DND-41 (cell line): ENCODE measurements at regions not wholly inside any gene's neighbourhood (a gene's known extent, or its start where the extent isn't known, plus 50 kb on each side); places are given as distances from the start of the nearest gene placed in this dataset.
"Not testable (repeated sequence)": the region's sequence is repeated elsewhere in the genome, so short reads cannot be mapped to it uniquely, and the experiment has no call there.

Source experiments
- ATAC-seq: fragments of 200-7000 bp; cut with Tn5 transposase; 3 replicates; pipeline ENCODE4 v1.9.1; 2021; ENCODE audit warnings: low read depth; ENCODE audit not compliant: insufficient read depth
- DNase-seq: peaks from one replicate; pipeline ENCODE4 v3.0.0-alpha.2; 2020
- H2AFZ ChIP-seq: 2 replicates; pipeline ENCODE4 v1.6.0; 2012; ENCODE audit warnings: low read depth, low read length
- H3K27ac ChIP-seq: 2 replicates; pipeline ENCODE4 v1.5.1; 2012; ENCODE audit warnings: low read length, inconsistent platforms
- H3K27me3 ChIP-seq: fragments of 200-600 bp; sonication (generic); 2 replicates; pipeline ENCODE4 v1.6.0; 2012; ENCODE audit warnings: low read length, mild to moderate bottlenecking, inconsistent platforms; ENCODE audit not compliant: insufficient read depth, poor library complexity
- H3K36me3 ChIP-seq: 2 replicates; pipeline ENCODE4 v1.5.1; 2012; ENCODE audit warnings: low read length, inconsistent platforms; ENCODE audit not compliant: insufficient read depth
- H3K4me1 ChIP-seq: 2 replicates; pipeline ENCODE4 v1.5.1; 2012; ENCODE audit warnings: mild to moderate bottlenecking, low read length; ENCODE audit not compliant: insufficient read depth
- H3K4me2 ChIP-seq: 2 replicates; pipeline ENCODE4 v1.6.0; 2012; ENCODE audit warnings: mild to moderate bottlenecking, moderate library complexity, low read length, inconsistent platforms; ENCODE audit not compliant: insufficient read depth
- H3K4me3 ChIP-seq, 2 experiments: fragments of 200-600 bp in 1 of 2; shearing (Covaris generic) in 1 of 2; 2 replicates each; pipeline ENCODE4 v1.5.1; 2012 to 2016; ENCODE audit warnings: inconsistent platforms in 2 of 2, low read length in 2 of 2, mild to moderate bottlenecking in 2 of 2, low read depth in 1 of 2, moderate library complexity in 1 of 2
- H3K79me2 ChIP-seq: 2 replicates; pipeline ENCODE4 v1.6.0; 2012; ENCODE audit warnings: low read length, inconsistent platforms; ENCODE audit not compliant: insufficient read depth
- H3K9ac ChIP-seq: 2 replicates; pipeline ENCODE4 v1.6.0; 2012; ENCODE audit warnings: low read depth, mild to moderate bottlenecking, inconsistent platforms, low read length, moderate library complexity
- H3K9me3 ChIP-seq: 2 replicates; pipeline ENCODE4 v1.5.1; 2012; ENCODE audit warnings: low read length, moderate library complexity, mild to moderate bottlenecking, inconsistent platforms; ENCODE audit not compliant: insufficient read depth, severe bottlenecking
- H4K20me1 ChIP-seq: 2 replicates; pipeline ENCODE4 v1.6.0; 2012; ENCODE audit warnings: low read length; ENCODE audit not compliant: insufficient read depth
- EZH2 ChIP-seq: IDR thresholded peaks from 3 replicates; pipeline ENCODE4 v1.6.1; 2012; ENCODE audit warnings: borderline replicate concordance, low read depth, mild to moderate bottlenecking, moderate library complexity, low read length, inconsistent platforms; ENCODE audit not compliant: severe bottlenecking
- TF ChIP-seq, protein P1 (sequence below): IDR thresholded peaks from 2 replicates; pipeline ENCODE4 v1.5.1; 2012; ENCODE audit warnings: borderline replicate concordance, low read length, moderate library complexity, mild to moderate bottlenecking; ENCODE audit not compliant: poor library complexity, severe bottlenecking; ENCODE audit errors: extremely low read depth

DNA sequence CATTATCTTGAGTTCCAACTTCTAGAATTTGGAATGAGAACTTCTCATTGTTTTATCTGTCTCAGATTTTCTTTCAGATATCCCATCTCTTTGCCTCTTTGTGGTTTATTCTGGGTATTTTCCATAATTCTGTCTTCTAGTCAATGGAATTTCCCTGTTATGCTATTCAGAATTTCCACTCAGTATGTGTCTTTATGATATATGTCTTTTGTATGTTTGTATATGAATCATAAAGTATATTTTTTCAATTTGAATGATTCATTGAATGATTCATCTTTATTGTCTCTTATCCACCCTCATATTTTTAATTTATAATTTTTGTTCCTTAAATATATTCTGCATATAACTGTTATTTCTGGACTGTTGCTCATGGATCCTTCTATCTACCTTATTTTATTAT, 729.7 kb upstream of the GOT2 start:
- Histone ChIP-seq H3K4me3 (no peak overlapping the region), H2AFZ (no peak overlapping the region), H3K79me2 (no peaks in the 10 kb centered on the region), H3K27ac (no peak overlapping the region), H3K9me3 (no peaks in the 10 kb centered on the region), H3K4me2 (no peak overlapping the region), H3K9ac (no peak overlapping the region), H3K36me3 (no peaks in the 10 kb centered on the region), H3K4me1 (no peaks in the 10 kb centered on the region), H3K27me3 (no peaks in the 10 kb centered on the region), H4K20me1 (no peaks in the 10 kb centered on the region)
- DNase-seq (no peak), ATAC-seq (no peak)
- no peak for TF ChIP-seq EZH2
- TF ChIP-seq, protein P1, sequence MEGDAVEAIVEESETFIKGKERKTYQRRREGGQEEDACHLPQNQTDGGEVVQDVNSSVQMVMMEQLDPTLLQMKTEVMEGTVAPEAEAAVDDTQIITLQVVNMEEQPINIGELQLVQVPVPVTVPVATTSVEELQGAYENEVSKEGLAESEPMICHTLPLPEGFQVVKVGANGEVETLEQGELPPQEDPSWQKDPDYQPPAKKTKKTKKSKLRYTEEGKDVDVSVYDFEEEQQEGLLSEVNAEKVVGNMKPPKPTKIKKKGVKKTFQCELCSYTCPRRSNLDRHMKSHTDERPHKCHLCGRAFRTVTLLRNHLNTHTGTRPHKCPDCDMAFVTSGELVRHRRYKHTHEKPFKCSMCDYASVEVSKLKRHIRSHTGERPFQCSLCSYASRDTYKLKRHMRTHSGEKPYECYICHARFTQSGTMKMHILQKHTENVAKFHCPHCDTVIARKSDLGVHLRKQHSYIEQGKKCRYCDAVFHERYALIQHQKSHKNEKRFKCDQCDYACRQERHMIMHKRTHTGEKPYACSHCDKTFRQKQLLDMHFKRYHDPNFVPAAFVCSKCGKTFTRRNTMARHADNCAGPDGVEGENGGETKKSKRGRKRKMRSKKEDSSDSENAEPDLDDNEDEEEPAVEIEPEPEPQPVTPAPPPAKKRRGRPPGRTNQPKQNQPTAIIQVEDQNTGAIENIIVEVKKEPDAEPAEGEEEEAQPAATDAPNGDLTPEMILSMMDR, result no peak

DNA sequence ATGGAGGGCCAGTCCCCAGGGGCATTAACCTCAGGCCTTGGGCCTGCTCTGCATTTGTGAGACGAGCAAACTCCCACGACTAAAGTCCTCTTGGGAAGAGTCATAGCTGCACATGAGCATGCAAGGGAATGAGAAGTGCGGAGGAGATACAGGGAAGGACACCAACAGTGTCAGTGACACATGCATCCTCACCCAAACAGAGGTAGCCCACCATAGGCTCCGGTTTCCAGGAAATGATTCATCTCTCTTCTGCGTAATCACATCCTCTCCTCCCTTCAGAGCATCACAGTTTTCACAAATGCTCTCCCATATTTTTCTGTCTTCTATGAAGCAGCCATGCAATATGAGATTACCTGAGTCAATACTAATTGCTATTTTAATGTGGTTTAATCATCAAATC, 725.7 kb upstream of the GOT2 start:
- Histone ChIP-seq H3K36me3 (no peaks in the 10 kb centered on the region), H2AFZ (no peak overlapping the region), H3K9ac (no peak overlapping the region), H3K79me2 (no peaks in the 10 kb centered on the region), H3K27ac (no peak overlapping the region), H3K4me2 (no peak overlapping the region), H3K27me3 (no peaks in the 10 kb centered on the region), H3K4me1 (no peaks in the 10 kb centered on the region), H3K9me3 (no peaks in the 10 kb centered on the region), H3K4me3 (no peak overlapping the region), H4K20me1 (no peaks in the 10 kb centered on the region)
- ATAC-seq (no peak), DNase-seq (no peak)
- TF ChIP-seq EZH2, result no peak
- TF ChIP-seq, protein P1, result no peak

DNA sequence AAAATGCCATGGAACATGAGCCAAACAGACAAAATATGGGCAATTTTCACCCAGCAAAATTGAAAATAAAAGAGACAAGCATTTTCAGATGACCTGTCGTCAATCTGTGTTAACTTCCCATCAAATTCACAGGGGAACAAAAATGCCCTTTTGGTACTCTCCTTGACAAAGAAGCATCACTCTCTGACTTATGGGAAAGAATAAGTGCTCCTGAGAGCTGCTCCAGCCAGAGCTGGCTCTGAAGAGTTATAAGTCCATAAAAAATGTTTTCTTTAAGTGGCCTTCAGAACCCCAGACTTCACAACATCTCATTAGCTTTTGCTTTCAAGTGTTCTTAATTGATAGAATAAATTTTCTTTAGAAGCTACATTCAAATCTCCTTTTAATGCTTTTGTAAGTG, 721.4 kb upstream of the GOT2 start:
- H3K27me3 ChIP-seq, result no peaks in the 10 kb centered on the region
- DNase-seq, result no peak
- H4K20me1 ChIP-seq, result no peaks in the 10 kb centered on the region

DNA sequence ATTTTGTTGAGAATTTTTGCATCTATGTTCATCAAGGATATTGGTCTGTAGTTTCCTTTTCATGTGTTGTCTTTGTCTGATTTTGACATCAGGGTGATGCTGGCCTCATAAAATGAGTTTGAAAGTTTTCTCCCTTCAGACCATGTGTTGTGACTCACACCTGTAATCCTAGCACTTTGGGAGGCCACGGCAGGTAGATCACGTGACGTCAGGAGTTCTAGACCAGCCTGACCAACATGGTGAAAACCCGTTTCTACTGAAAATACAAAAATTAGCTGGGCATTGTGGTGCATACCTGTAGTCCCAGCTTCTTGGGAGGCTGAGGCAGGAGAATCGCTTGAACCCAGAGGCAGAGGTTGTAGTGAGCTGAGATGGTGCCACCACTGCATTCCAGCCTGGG, 716.4 kb upstream of the GOT2 start:
- H3K4me1 ChIP-seq, ATAC-seq, H3K79me2 ChIP-seq, H3K9ac ChIP-seq, H2AFZ ChIP-seq, DNase-seq, H3K27ac ChIP-seq, H3K4me3 ChIP-seq, H3K27me3 ChIP-seq, H4K20me1 ChIP-seq, H3K9me3 ChIP-seq, H3K36me3 ChIP-seq, H3K4me2 ChIP-seq: not testable (repeated sequence)

More for the DNA sequence above, 721.4 kb upstream of the GOT2 start:
- H2AFZ ChIP-seq, result no peak overlapping the region
- no peak for TF ChIP-seq EZH2
- TF ChIP-seq, protein P1, result no peak
- H3K4me3 ChIP-seq, result no peak overlapping the region
- H3K9ac ChIP-seq, result no peak overlapping the region
- H3K4me1 ChIP-seq, result no peaks in the 10 kb centered on the region
- H3K4me2 ChIP-seq, result no peak overlapping the region
- no peak for ATAC-seq
- no peak overlapping the region for H3K27ac ChIP-seq
- H3K36me3 ChIP-seq, result no peaks in the 10 kb centered on the region
- H3K9me3 ChIP-seq, result no peaks in the 10 kb centered on the region
- no peaks in the 10 kb centered on the region for H3K79me2 ChIP-seq
